Panc1 (cell line): ENCODE measurements at regions not wholly inside any gene's neighbourhood (a gene's known extent, or its start where the extent isn't known, plus 50 kb on each side); places are given as distances from the start of the nearest gene placed in this dataset.
A peak's percentile ranks its signal among the peaks of the same experiment; 100 is the strongest.

ENCODE experiments used
- ATAC-seq: fragments of 200-7000 bp; cut with Tn5 transposase; 2 replicates; pipeline ENCODE4 v1.9.1; 2020; ENCODE audit warnings: mild to moderate bottlenecking, moderate library complexity
- BruUV-seq: library from RNA; stranded (reverse); fragments of 400-500 nt; replicated peaks from 2 replicates; lab custom pipeline; 2021; lab: Mats Ljungman, UMichigan
- CTCF ChIA-PET: fragments of 300-600 bp; sonication (Branson Sonifier 250); formaldehyde crosslinking; loops from one replicate; lab custom pipeline; 2022; ENCODE audit warnings: antibody characterized with exemption; lab: Charles Lee
- POLR2A ChIA-PET: fragments of 300-600 bp; sonication (Branson Sonifier 250); formaldehyde crosslinking; loops from one replicate; lab custom pipeline; 2022; ENCODE audit warnings: antibody characterized with exemption; lab: Charles Lee
- DNase-seq: peaks from one replicate; pipeline ENCODE4 v3.0.0-alpha.2; 2010; ENCODE audit warnings: low read depth, low spot score
- H3K27ac ChIP-seq: 2 replicates; pipeline ENCODE4 v1.5.1; 2011; ENCODE audit warnings: mild to moderate bottlenecking, low read length, inconsistent platforms
- H3K27me3 ChIP-seq: fragments of 200-500 bp; sonication (Bioruptor generic); 2 replicates; pipeline ENCODE4 v1.6.0; 2014; ENCODE audit warnings: low read length, inconsistent platforms; ENCODE audit not compliant: control insufficient read depth, insufficient read depth
- H3K36me3 ChIP-seq: fragments of 200-500 bp; sonication (Bioruptor generic); 2 replicates; pipeline ENCODE4 v1.5.1; 2014; ENCODE audit warnings: inconsistent platforms, mild to moderate bottlenecking, low read length, moderate library complexity; ENCODE audit not compliant: control insufficient read depth, insufficient read depth
- H3K4me1 ChIP-seq: 2 replicates; pipeline ENCODE4 v1.5.1; 2011; ENCODE audit warnings: inconsistent platforms, mild to moderate bottlenecking, low read length, moderate library complexity; ENCODE audit not compliant: control insufficient read depth, insufficient read depth
- H3K4me3 ChIP-seq, 2 experiments: 2 replicates each; pipeline ENCODE4 v1.5.1; 2011 to 2012; ENCODE audit warnings: low read depth in 2 of 2, low read length in 2 of 2, mild to moderate bottlenecking in 2 of 2, inconsistent platforms in 1 of 2, moderate library complexity in 1 of 2
- H3K9me3 ChIP-seq: fragments of 200-500 bp; sonication (Bioruptor generic); 2 replicates; pipeline ENCODE4 v1.5.1; 2014; ENCODE audit warnings: low read depth, mild to moderate bottlenecking, inconsistent platforms, low read length, moderate library complexity; ENCODE audit not compliant: control insufficient read depth, insufficient read depth
- POLR2AphosphoS5 ChIP-seq: IDR thresholded peaks from 2 replicates; pipeline ENCODE4 v1.6.1; 2012; ENCODE audit warnings: mild to moderate bottlenecking, low read depth, low read length, moderate library complexity
- SIN3A ChIP-seq: IDR thresholded peaks from 2 replicates; pipeline ENCODE4 v1.6.1; 2012; ENCODE audit warnings: low read depth, mild to moderate bottlenecking, low read length, moderate library complexity, borderline replicate concordance; ENCODE audit not compliant: insufficient read depth
- TCF7L2 ChIP-seq: IDR thresholded peaks from 2 replicates; pipeline ENCODE4 v1.6.1; 2011; ENCODE audit warnings: mild to moderate bottlenecking, low read depth, low read length, inconsistent platforms
- in situ Hi-C: cut with HindIII; loops from 2 replicates; pipeline ENCODE4 v1.10.0; 2016; ENCODE audit warnings: low sequenced_read_pairs, low pct_unique_long_range_greater_than_20kb
- intact Hi-C: fragments of 100-400 bp; cut with micrococcal nuclease; formaldehyde crosslinking; loops from one replicate; pipeline ENCODE4 v1.10.0; 2022; ENCODE audit not compliant: unreplicated experiment
- TF ChIP-seq, protein P1 (sequence below), 2 experiments: IDR thresholded peaks; 2 replicates each; pipeline ENCODE4 v1.6.1; 2011 to 2012; ENCODE audit warnings: low read depth in 2 of 2, control low read depth in 1 of 2, low read length in 1 of 2, mild to moderate bottlenecking in 1 of 2, moderate library complexity in 1 of 2; ENCODE audit not compliant: insufficient read depth in 1 of 2
- TF ChIP-seq, protein P2 (sequence below): fragments of 450-650 bp; IDR thresholded peaks from 2 replicates; pipeline ENCODE4 v1.5.1; 2017; ENCODE audit warnings: mild to moderate bottlenecking

DNA sequence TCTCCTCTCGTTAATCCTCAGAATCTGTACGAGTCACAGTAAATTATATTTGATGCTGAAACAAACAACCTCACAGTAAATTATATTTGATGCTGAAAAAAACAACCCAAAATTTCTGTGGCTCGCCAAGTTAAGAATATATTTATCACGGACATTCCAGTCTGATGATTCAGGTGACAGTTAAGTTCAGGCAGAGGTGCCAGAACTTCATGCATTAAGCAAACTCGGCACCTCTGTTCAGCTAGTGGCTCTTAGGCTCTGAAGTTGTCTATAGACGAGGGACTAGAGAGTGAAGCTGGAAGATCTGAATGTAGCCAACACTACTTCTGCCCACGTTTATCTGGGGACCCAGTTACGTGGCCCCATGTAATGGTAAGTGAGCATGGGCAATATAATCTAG is 132.2 kb upstream of the AGA start:
- BruUV-seq: no TSS peak
- ChIA-PET CTCF (no interaction called here), POLR2A (no interaction called here)
- Histone ChIP-seq H3K36me3 (no peaks in the 10 kb centered on the region), H3K27ac (no peak overlapping the region), H3K27me3 (no peaks in the 10 kb centered on the region), H3K4me3 (no peak overlapping the region), H3K4me1 (no peaks in the 10 kb centered on the region), H3K9me3 (no peaks in the 10 kb centered on the region)
- DNase-seq: no peak
- intact Hi-C loops: no loop called here
- TF ChIP-seq, protein P1, sequence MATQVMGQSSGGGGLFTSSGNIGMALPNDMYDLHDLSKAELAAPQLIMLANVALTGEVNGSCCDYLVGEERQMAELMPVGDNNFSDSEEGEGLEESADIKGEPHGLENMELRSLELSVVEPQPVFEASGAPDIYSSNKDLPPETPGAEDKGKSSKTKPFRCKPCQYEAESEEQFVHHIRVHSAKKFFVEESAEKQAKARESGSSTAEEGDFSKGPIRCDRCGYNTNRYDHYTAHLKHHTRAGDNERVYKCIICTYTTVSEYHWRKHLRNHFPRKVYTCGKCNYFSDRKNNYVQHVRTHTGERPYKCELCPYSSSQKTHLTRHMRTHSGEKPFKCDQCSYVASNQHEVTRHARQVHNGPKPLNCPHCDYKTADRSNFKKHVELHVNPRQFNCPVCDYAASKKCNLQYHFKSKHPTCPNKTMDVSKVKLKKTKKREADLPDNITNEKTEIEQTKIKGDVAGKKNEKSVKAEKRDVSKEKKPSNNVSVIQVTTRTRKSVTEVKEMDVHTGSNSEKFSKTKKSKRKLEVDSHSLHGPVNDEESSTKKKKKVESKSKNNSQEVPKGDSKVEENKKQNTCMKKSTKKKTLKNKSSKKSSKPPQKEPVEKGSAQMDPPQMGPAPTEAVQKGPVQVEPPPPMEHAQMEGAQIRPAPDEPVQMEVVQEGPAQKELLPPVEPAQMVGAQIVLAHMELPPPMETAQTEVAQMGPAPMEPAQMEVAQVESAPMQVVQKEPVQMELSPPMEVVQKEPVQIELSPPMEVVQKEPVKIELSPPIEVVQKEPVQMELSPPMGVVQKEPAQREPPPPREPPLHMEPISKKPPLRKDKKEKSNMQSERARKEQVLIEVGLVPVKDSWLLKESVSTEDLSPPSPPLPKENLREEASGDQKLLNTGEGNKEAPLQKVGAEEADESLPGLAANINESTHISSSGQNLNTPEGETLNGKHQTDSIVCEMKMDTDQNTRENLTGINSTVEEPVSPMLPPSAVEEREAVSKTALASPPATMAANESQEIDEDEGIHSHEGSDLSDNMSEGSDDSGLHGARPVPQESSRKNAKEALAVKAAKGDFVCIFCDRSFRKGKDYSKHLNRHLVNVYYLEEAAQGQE (IDR thresholded peaks at IDR 0.05; ENCODE audit: insufficient read depth in 1 of 2, low read depth in 2 of 2, low read length in 1 of 2): no peak
- TF ChIP-seq POLR2AphosphoS5: no peak
- no peak for TF ChIP-seq TCF7L2
- TF ChIP-seq, protein P2, sequence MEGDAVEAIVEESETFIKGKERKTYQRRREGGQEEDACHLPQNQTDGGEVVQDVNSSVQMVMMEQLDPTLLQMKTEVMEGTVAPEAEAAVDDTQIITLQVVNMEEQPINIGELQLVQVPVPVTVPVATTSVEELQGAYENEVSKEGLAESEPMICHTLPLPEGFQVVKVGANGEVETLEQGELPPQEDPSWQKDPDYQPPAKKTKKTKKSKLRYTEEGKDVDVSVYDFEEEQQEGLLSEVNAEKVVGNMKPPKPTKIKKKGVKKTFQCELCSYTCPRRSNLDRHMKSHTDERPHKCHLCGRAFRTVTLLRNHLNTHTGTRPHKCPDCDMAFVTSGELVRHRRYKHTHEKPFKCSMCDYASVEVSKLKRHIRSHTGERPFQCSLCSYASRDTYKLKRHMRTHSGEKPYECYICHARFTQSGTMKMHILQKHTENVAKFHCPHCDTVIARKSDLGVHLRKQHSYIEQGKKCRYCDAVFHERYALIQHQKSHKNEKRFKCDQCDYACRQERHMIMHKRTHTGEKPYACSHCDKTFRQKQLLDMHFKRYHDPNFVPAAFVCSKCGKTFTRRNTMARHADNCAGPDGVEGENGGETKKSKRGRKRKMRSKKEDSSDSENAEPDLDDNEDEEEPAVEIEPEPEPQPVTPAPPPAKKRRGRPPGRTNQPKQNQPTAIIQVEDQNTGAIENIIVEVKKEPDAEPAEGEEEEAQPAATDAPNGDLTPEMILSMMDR: no peak
- TF ChIP-seq SIN3A: no peak
- ATAC-seq: no peak
- in situ Hi-C loops: no loop called here

DNA sequence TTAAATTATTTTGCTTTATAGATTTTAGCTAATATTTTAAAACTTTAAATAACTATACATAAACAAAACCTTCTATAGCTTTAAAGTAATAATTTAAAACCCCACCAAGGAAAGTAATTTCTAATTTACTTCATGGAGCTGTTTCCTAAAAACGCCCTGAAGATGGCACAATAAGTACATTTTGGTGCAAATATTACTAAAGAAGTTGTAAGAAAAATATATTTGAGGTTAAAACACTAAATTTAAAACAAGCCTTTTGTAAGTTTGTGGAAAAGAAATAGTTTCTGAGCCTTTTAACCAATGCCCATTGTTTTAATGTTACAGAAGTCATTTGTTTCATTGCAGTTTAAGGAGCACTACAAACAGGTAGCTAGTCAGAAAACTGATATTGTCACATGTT is 137.4 kb upstream of the AGA start:
- TF ChIP-seq, protein P1 (IDR thresholded peaks at IDR 0.05; ENCODE audit: insufficient read depth in 1 of 2, low read depth in 2 of 2, low read length in 1 of 2): no peak
- TF ChIP-seq POLR2AphosphoS5 (no peak), SIN3A (no peak), TCF7L2 (no peak)
- TF ChIP-seq, protein P2: peak; percentile 8; the same call in 1 of the 2 replicates
- Histone ChIP-seq H3K36me3 (no peaks in the 10 kb centered on the region), H3K27ac (no peak overlapping the region), H3K27me3 (no peaks in the 10 kb centered on the region), H3K4me3 (no peak overlapping the region), H3K4me1 (no peaks in the 10 kb centered on the region), H3K9me3 (no peaks in the 10 kb centered on the region)
- BruUV-seq: no TSS peak
- ATAC-seq (no peak), DNase-seq (no peak)
- POLR2A ChIA-PET: no interaction called here
- in situ Hi-C loops: no loop called here
- intact Hi-C loops: no loop called here
- CTCF ChIA-PET: no interaction called here
